GM13977 (cell line): ENCODE measurements at regions not wholly inside any gene's neighbourhood (a gene's known extent, or its start where the extent isn't known, plus 50 kb on each side); places are given as distances from the start of the nearest gene placed in this dataset.

ENCODE experiments used
- DNase-seq: peaks from one replicate; pipeline ENCODE4 v3.0.0; 2012; ENCODE audit warnings: low spot score
- CTCF ChIP-seq: IDR thresholded peaks from 2 replicates; pipeline ENCODE4 v1.5.1; 2012; ENCODE audit warnings: mild to moderate bottlenecking, control low read depth; ENCODE audit not compliant: insufficient read depth; ENCODE audit errors: extremely low read depth, missing control alignments
- in situ Hi-C: fragments of 300-500 bp; cut with MboI; formaldehyde crosslinking; loops from one replicate; pipeline ENCODE4 v1.12.0; 2022; ENCODE audit warnings: low sequenced_read_pairs, low pct_unique_long_range_greater_than_20kb, mixed read lengths, inconsistent platforms; ENCODE audit not compliant: unreplicated experiment

- DNase-seq, result no peak
- in situ Hi-C loops, result no loop called here
- TF ChIP-seq CTCF, result no peak
These were observed 209.6 kb downstream of the BRD1 start for GRCh38 chr22:49617866-49618676.

GRCh38 chr22:49617264-49617663 is 210.4 kb downstream of the BRD1 start:
- TF ChIP-seq CTCF, result no peak
- no peak for DNase-seq
- in situ Hi-C loops, result no loop called here

GRCh38 chr22:49616356-49617231 is 211.1 kb downstream of the BRD1 start:
- no peak for DNase-seq
- in situ Hi-C loops, result no loop called here
- no peak for TF ChIP-seq CTCF

GRCh38 chr22:49614966-49615965 is 212.4 kb downstream of the BRD1 start:
- no peak for TF ChIP-seq CTCF
- no peak for DNase-seq
- in situ Hi-C loops, result no loop called here

- DNase-seq, result no peak
- TF ChIP-seq CTCF, result no peak
- in situ Hi-C loops, result no loop called here
These were observed 214.0 kb downstream of the BRD1 start for GRCh38 chr22:49613511-49614270.
